Panc1 (cell line): ENCODE measurements at regions not wholly inside any gene's neighbourhood (a gene's known extent, or its start where the extent isn't known, plus 50 kb on each side); places are given as distances from the start of the nearest gene placed in this dataset.

ENCODE experiments used
- POLR2AphosphoS5 ChIP-seq: IDR thresholded peaks from 2 replicates; pipeline ENCODE4 v1.6.1; 2012; ENCODE audit warnings: mild to moderate bottlenecking, low read depth, low read length, moderate library complexity
- REST ChIP-seq, 2 experiments: IDR thresholded peaks; 2 replicates each; pipeline ENCODE4 v1.6.1; 2011 to 2012; ENCODE audit warnings: low read depth in 2 of 2, control low read depth in 1 of 2, low read length in 1 of 2, mild to moderate bottlenecking in 1 of 2, moderate library complexity in 1 of 2; ENCODE audit not compliant: insufficient read depth in 1 of 2
- SIN3A ChIP-seq: IDR thresholded peaks from 2 replicates; pipeline ENCODE4 v1.6.1; 2012; ENCODE audit warnings: low read depth, mild to moderate bottlenecking, low read length, moderate library complexity, borderline replicate concordance; ENCODE audit not compliant: insufficient read depth
- TF ChIP-seq, protein P1 (sequence below): fragments of 450-650 bp; IDR thresholded peaks from 2 replicates; pipeline ENCODE4 v1.5.1; 2017; ENCODE audit warnings: mild to moderate bottlenecking

GRCh38 chr12:84165998-84166571 lies 746.5 kb downstream of the SLC6A15 start:
- TF ChIP-seq REST (IDR thresholded peaks at IDR 0.05; ENCODE audit: insufficient read depth in 1 of 2, low read depth in 2 of 2, low read length in 1 of 2) = no peak
- TF ChIP-seq, protein P1, sequence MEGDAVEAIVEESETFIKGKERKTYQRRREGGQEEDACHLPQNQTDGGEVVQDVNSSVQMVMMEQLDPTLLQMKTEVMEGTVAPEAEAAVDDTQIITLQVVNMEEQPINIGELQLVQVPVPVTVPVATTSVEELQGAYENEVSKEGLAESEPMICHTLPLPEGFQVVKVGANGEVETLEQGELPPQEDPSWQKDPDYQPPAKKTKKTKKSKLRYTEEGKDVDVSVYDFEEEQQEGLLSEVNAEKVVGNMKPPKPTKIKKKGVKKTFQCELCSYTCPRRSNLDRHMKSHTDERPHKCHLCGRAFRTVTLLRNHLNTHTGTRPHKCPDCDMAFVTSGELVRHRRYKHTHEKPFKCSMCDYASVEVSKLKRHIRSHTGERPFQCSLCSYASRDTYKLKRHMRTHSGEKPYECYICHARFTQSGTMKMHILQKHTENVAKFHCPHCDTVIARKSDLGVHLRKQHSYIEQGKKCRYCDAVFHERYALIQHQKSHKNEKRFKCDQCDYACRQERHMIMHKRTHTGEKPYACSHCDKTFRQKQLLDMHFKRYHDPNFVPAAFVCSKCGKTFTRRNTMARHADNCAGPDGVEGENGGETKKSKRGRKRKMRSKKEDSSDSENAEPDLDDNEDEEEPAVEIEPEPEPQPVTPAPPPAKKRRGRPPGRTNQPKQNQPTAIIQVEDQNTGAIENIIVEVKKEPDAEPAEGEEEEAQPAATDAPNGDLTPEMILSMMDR = no peak
- no peak for TF ChIP-seq POLR2AphosphoS5
- TF ChIP-seq SIN3A = no peak
